ENCODE measurements at regions not wholly inside any gene's neighbourhood (a gene's known extent, or its start where the extent isn't known, plus 50 kb on each side); places are given as distances from the start of the nearest gene placed in this dataset.

DNA sequence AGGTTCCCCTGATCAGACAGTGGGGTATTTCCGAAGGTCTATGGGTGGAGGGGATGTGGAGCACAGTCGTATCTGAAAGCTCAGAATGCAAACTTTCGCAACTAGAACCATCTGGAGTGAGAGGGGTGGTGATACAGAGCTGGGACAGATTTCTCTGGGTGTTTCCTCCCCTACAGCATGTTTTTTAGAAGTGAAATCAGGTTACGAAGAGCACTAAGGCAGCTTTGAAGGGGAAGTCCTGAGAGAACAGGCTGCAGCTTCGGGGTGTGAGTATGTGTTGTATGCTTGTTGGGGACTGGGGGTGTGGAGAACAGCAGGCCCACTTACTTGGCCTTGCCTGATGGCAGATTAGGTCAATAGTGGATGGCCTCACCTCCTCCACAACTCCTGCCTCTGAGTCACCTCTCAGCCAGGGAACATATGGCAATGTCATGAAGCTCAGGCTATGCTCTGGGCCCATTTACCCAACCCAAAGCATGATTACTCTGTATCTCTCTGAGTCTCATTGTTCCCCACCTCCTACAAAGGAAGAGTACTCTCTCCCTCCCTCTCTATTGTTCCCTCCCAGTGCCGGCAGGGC, 107.2 kb upstream of the RASGRP1 start:
- Histone ChIP-seq H3K27ac (no peak overlapping the region), H3K9me3 (no peaks in the 10 kb centered on the region), H3K4me3 (no peak overlapping the region), H3K36me3 (no peaks in the 10 kb centered on the region), H3K4me1 (no peaks in the 10 kb centered on the region), H3K27me3 (no peaks in the 10 kb centered on the region)
- TF ChIP-seq, protein P1, sequence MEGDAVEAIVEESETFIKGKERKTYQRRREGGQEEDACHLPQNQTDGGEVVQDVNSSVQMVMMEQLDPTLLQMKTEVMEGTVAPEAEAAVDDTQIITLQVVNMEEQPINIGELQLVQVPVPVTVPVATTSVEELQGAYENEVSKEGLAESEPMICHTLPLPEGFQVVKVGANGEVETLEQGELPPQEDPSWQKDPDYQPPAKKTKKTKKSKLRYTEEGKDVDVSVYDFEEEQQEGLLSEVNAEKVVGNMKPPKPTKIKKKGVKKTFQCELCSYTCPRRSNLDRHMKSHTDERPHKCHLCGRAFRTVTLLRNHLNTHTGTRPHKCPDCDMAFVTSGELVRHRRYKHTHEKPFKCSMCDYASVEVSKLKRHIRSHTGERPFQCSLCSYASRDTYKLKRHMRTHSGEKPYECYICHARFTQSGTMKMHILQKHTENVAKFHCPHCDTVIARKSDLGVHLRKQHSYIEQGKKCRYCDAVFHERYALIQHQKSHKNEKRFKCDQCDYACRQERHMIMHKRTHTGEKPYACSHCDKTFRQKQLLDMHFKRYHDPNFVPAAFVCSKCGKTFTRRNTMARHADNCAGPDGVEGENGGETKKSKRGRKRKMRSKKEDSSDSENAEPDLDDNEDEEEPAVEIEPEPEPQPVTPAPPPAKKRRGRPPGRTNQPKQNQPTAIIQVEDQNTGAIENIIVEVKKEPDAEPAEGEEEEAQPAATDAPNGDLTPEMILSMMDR (IDR thresholded peaks at IDR 0.05): no peak
- TF ChIP-seq POLR2A (IDR thresholded peaks at IDR 0.05) (no peak), POLR2AphosphoS5 (IDR thresholded peaks at IDR 0.05; ENCODE audit: insufficient read depth in 1 of 2, low read depth in 1 of 2) (no peak)
- no peak for DNase-seq (ENCODE audit: extremely low spot score in 2 of 2)
- intact Hi-C loops (cut with DNase I): no loop called here

DNA sequence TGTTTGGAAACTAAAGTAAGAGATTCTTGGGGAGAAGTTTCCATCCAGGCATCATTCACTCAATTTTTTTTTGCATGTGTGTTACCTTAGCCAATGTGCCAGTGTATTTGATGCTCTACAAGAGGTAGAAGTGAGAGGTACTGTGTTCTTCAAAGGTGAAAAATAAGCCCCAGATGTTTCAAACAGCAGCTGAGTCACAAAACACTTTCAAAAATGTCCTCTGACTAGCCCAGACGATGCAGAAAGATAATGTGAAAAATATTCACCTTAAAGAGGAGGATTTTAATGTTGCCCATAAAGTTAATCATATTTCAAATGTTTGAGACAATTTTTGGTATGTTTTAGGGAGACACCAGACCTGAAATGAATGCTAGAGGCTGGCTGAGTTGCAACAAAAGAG, 107.7 kb upstream of the RASGRP1 start:
- DNase-seq (ENCODE audit: extremely low spot score in 2 of 2): no peak
- no peak for TF ChIP-seq POLR2AphosphoS5 (IDR thresholded peaks at IDR 0.05; ENCODE audit: insufficient read depth in 1 of 2, low read depth in 1 of 2)
- TF ChIP-seq, protein P1 (IDR thresholded peaks at IDR 0.05): no peak
- TF ChIP-seq POLR2A (IDR thresholded peaks at IDR 0.05): no peak
- Histone ChIP-seq H3K4me1 (no peaks in the 10 kb centered on the region), H3K9me3 (no peaks in the 10 kb centered on the region), H3K4me3 (no peak overlapping the region), H3K36me3 (no peaks in the 10 kb centered on the region), H3K27ac (no peak overlapping the region), H3K27me3 (no peaks in the 10 kb centered on the region)
- intact Hi-C loops (cut with DNase I): no loop called here

GRCh38 chr15:38672814-38673670, 108.4 kb upstream of the RASGRP1 start:
- intact Hi-C loops (cut with DNase I): no loop called here

DNA sequence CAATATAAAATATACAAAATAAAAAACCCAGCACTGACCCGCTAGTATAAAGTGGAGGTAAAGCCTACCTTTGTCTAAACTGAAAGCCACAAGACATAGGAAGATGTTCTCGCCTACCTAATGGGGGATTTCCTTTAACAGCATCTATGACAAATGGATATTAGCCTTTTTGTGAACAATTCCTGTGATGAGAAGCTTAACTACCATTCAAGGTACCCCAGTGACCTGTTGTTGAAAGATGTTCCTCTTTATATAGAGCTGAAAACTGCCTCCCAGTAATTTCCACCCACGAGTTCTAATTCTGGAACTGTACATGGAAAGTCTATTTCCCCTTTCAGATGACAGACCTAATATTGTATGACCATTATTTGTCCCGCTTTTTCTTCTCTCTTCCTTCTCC, 109.8 kb upstream of the RASGRP1 start:
- Histone ChIP-seq H3K9me3 (no peaks in the 10 kb centered on the region), H3K4me1 (no peaks in the 10 kb centered on the region), H3K36me3 (no peaks in the 10 kb centered on the region), H3K27ac (no peak overlapping the region), H3K27me3 (no peaks in the 10 kb centered on the region), H3K4me3 (no peak overlapping the region)
- DNase-seq (ENCODE audit: extremely low spot score in 2 of 2): no peak
- intact Hi-C loops (cut with DNase I): no loop called here
- TF ChIP-seq POLR2A (IDR thresholded peaks at IDR 0.05) (no peak), POLR2AphosphoS5 (IDR thresholded peaks at IDR 0.05; ENCODE audit: insufficient read depth in 1 of 2, low read depth in 1 of 2) (no peak)
- TF ChIP-seq, protein P1 (IDR thresholded peaks at IDR 0.05): no peak

More at GRCh38 chr15:38672814-38673670, 108.4 kb upstream of the RASGRP1 start:
- no peaks in the 10 kb centered on the region for H3K9me3 ChIP-seq
- no peak for TF ChIP-seq POLR2A (IDR thresholded peaks at IDR 0.05)
- TF ChIP-seq POLR2AphosphoS5 (IDR thresholded peaks at IDR 0.05; ENCODE audit: insufficient read depth in 1 of 2, low read depth in 1 of 2): no peak
- TF ChIP-seq, protein P1 (IDR thresholded peaks at IDR 0.05): no peak
- DNase-seq (ENCODE audit: extremely low spot score in 2 of 2): no peak
- no peak overlapping the region for H3K27ac ChIP-seq
- no peaks in the 10 kb centered on the region for H3K27me3 ChIP-seq
- H3K4me1 ChIP-seq: no peaks in the 10 kb centered on the region
- no peak overlapping the region for H3K4me3 ChIP-seq
- no peaks in the 10 kb centered on the region for H3K36me3 ChIP-seq

GRCh38 chr15:38678281-38678680, 113.7 kb upstream of the RASGRP1 start:
- Histone ChIP-seq H3K27ac (no peak overlapping the region), H3K36me3 (no peaks in the 10 kb centered on the region), H3K4me3 (no peak overlapping the region), H3K27me3 (no peaks in the 10 kb centered on the region), H3K4me1 (no peaks in the 10 kb centered on the region), H3K9me3 (no peaks in the 10 kb centered on the region)
- no peak for TF ChIP-seq POLR2A (IDR thresholded peaks at IDR 0.05)
- TF ChIP-seq POLR2AphosphoS5 (IDR thresholded peaks at IDR 0.05; ENCODE audit: insufficient read depth in 1 of 2, low read depth in 1 of 2): no peak
- TF ChIP-seq, protein P1 (IDR thresholded peaks at IDR 0.05): no peak
- DNase-seq (ENCODE audit: extremely low spot score in 2 of 2): no peak
- intact Hi-C loops (cut with DNase I): no loop called here

Data from vagina (tissue), 2 donors.